HG02678 (cell line): ENCODE measurements at regions not wholly inside any gene's neighbourhood (a gene's known extent, or its start where the extent isn't known, plus 50 kb on each side); places are given as distances from the start of the nearest gene placed in this dataset.

Experiments
- ATAC-seq: cut with Tn5 transposase; IDR thresholded peaks from one replicate; pipeline ENCODE4 v1.9.1; 2021; ENCODE audit warnings: mild to moderate bottlenecking, moderate library complexity; ENCODE audit not compliant: unreplicated experiment

- no peak for ATAC-seq
Observed at GRCh38 chr10:33455029-33455428, 120.6 kb upstream of the NRP1 start.

DNA sequence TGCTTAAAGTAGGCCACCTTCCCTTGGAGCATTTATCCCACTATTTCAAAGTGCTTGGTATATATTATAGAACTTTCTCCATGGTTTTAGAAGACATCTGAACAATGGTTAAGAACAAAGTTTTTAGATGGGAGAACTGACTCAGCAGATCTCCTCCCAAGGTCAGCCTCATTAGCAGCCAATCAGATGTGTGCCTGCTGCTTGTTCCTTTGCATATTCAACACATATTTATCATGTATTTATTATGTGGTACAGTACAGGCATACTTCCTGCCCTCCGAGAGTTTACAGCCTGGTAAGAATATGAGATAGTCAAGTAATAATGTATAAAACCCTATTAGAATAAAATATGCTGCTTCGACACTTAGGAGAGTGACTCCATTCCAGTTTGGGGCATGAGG is 120.1 kb upstream of the NRP1 start:
- no peak for ATAC-seq

- ATAC-seq, result no peak
Observed at GRCh38 chr10:33453081-33454025, 118.9 kb upstream of the NRP1 start.

DNA sequence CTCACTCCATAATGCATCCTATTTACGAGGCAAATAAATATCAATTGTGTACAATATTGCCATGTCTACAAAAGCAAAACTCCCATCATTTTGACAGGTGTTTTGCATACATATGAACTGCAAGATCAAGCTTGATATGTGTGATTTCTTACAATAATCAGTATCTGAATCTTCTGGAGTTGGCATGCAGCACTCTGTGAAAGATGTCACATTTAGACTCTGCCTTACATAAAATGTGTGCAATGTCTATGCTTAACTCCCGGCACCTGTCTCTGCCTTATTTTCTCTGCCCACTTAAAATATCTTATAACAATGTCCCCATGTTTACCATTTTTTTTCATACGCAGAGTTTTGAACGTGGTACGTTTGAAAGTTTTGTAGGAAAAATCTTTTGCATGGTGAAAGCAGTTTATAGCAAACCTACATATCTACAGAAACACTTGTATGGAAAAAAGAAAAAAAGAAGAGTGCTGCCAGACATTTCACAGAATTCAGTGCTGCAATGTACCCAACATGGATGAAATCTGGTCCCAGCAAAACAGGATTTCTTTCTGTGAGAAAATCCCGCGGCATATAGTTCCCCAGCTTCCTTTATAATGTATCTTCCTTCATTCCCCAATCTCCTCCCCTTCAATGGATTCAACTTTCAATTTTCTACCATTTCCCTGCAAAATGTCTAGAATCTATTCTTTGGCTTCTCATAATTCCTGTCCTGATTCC is 114.1 kb upstream of the NRP1 start:
- no peak for ATAC-seq

GRCh38 chr10:33441561-33441960 is 107.1 kb upstream of the NRP1 start:
- ATAC-seq, result no peak

GRCh38 chr10:33434933-33435332 is 100.5 kb upstream of the NRP1 start:
- no peak for ATAC-seq

DNA sequence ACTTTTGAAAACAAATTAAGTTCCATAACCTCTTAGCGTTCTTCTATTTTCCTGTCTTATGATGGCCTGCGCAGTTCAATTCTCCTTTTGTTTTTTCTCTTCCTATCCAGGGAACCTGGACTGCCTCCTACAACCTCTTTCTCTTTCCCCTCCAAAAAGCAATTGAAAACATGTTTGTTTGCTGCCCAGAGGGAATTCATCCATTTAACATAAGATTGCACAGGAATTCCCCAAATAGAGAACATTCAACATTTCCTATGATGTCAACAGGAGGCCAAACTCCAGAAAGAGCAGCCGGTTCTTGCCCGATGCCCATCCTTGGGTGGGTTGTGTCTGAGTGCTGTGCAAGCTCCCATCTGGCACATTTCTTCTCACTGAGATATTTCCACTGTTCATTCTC is 94.2 kb upstream of the NRP1 start:
- no peak for ATAC-seq

GRCh38 chr10:33423154-33423529 is 88.7 kb upstream of the NRP1 start:
- no peak for ATAC-seq

GRCh38 chr10:33422471-33423153 is 88.1 kb upstream of the NRP1 start:
- ATAC-seq, result no peak

DNA sequence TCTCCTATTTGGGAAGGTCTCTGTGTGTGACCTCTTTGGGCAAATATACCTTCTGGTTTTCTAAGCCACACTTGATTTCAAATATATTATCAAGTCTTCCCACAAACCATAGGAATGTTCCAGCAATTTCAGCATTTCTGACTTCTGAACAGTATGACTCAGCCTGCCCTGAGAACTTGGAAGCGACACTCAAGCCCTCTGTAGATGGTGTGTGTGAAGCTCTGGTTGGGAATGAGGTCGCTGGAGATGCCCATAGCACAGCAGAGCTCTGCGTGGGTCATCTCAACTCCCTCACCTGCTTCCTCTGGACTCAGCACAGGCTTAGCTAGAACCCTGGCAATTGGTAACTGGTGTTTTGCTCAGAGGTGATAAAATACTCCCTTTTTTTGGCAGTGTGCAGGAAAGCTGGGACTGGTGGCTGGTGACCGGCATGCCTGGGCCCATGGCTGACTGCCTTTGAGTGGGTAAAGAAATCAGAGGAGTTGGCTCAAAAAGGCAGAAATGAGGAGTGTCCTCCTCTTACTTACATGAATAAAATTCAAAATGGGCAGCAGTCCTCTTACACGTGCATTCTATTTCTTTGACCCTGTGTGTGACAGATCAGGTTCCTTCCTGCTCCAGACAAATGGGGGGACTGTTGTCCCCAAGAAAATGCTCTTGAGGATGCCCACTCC is 87.5 kb upstream of the NRP1 start:
- no peak for ATAC-seq

GRCh38 chr10:33419311-33419710 is 84.8 kb upstream of the NRP1 start:
- no peak for ATAC-seq

GRCh38 chr10:33418301-33418700 is 83.8 kb upstream of the NRP1 start:
- no peak for ATAC-seq

- ATAC-seq, result no peak
Observed at GRCh38 chr10:33416691-33417090, 82.2 kb upstream of the NRP1 start.

- ATAC-seq, result no peak
Observed at GRCh38 chr10:33416209-33416608, 81.7 kb upstream of the NRP1 start.

- ATAC-seq, result no peak
Observed at GRCh38 chr10:33414841-33415240, 80.4 kb upstream of the NRP1 start.

DNA sequence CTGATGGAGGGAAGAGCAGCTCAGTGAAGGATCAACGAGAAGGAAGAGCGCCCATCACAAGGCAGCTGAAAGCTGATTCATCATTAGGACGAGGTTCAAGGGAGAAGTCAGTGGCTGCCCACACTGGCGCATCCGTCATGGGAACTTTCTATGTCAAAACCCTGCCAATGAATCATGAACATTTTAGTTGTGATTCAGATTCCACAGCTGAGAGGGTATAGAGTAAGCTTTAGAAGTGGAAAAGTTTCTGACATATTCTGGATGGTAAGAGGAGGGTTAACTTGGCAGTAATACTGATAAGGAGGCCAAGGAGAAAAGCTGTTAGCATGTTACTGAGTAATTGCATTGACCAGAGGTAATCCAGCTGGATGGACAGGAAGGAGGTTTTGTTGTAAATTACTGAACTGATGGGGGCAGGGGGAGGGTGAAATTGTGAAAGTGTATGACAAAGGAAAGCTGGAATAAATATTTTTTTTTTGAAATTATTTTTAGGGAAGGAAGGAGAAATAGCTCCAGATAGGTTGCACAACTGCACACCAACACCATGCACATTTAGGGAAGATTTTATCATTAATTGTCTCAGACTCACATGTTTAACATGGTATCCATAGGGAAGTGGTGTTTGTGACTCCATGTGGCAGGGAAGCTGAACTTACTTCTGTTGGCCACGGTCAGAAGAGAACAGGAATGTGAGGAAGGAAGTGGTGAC is 78.3 kb upstream of the NRP1 start:
- no peak for ATAC-seq

DNA sequence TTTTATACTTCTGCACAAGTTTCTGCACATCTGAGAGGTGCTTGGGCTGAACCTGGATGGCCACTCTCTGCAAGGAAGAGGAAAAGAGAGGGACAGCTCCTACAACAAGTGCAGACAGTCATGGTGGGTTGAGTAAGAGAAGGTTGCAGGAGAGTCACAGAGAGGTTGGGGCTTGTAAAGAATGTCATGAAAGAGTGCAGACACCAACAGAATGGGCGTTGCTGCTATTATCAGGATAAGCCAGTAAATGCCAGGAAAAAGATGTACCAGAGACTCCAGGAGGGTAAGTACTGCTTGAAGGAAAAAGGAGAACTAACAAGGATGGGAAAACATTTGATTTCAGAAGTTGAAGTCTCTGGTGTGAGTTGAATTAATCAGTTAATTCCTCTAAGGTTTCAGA is 77.8 kb upstream of the NRP1 start:
- ATAC-seq, result no peak

GRCh38 chr10:33410860-33411234 is 76.4 kb upstream of the NRP1 start:
- no peak for ATAC-seq

- ATAC-seq, result no peak
Observed at GRCh38 chr10:33410096-33410859, 75.8 kb upstream of the NRP1 start.

- ATAC-seq, result no peak
Observed at GRCh38 chr10:33406596-33406995, 72.1 kb upstream of the NRP1 start.
